ENCODE measurements at regions not wholly inside any gene's neighbourhood (a gene's known extent, or its start where the extent isn't known, plus 50 kb on each side); places are given as distances from the start of the nearest gene placed in this dataset.

- no peak for DNase-seq (ENCODE audit: low spot score)
Measured at GRCh38 chr2:14530506-14530905, 102.0 kb upstream of the LRATD1 start.

DNA sequence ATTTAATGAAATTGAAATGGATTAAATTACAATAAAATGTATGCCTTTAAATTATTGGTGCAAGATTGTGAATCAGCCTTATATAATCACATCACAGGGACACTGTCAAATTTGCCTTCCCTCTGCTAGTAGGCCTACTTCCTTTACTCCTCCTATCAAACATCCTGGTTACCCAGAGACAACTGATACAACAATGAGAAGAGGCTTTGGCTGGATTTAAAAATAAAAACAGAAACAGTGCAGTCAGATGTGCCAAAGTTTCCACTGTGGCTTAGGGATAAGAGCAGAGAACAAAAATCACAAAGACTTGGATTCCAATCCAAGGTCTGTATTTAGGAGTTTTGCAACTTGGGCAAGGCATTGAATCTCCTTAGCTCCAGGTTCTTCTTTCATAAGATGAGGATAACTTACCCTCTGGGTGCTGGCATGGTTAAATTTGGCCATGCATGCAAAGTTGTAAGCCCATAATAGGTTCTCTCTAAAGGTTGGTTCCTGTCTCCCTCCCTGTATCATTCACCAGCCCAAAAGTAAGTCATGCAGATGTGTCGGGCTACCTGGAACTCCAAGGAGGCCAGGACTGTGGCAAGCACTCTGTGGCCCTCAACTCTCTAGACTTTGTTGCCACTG lies 99.3 kb upstream of the LRATD1 start:
- DNase-seq (ENCODE audit: low spot score) = no peak

DNA sequence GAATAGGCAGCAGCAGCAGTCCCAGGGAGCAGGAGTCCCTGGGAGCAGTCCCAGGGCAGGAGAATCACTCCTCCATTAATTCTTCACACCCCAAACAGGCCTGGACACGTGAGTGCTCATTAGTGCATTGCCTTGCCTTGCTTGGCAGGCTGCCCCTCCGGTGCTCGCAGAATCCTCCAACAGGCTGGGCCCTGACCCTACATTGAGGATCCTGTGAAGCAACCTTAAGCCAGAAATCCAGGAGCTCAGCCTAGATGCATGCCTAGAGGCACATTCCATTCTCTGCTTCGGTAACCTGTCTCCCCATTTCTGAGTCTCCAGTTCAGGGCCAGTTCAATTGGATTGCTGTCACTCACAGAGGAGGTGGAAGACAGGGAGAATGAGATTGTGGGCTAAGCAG lies 97.4 kb upstream of the LRATD1 start:
- DNase-seq (ENCODE audit: low spot score) = no peak

GRCh38 chr2:14536976-14537375 lies 95.5 kb upstream of the LRATD1 start:
- DNase-seq (ENCODE audit: low spot score) = no peak

DNA sequence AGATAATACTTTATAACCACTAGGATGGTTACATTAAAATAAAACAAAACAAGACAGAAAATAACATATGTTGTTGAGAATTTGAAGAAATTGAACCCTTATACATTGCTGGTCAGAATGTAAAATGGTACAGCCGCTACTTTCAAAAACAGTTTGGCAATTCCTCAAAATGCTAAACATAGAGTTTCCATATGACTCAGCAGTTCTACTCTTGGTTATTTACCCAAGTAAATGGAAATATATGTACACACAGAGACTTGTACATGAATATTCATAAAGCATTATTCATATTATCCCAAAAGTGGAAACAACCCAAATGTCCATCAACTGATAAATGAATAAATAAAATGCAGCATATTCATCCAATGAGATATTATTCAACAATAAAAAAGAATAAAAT lies 92.5 kb upstream of the LRATD1 start:
- DNase-seq (ENCODE audit: low spot score) = no peak

DNA sequence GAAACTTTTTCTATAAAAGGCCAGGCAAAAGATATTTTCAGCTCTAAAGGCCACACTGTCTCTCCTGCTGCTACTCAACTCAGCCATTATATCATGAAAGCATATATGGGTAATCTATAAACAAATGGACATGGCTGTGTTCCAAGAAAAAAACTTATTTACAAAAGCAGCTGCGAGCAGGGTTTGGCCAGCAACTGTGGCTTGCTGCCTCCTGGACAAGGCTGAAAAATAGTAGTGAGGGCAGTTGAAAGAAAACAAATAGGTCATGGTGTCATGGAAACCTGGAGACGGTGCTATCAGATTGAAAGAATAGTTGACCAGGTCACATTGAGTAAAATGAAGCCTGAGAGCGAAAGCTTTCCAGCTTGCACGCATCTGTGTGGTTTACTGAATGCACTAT lies 89.2 kb upstream of the LRATD1 start:
- DNase-seq (ENCODE audit: low spot score) = no peak

GRCh38 chr2:14544247-14544646 lies 88.3 kb upstream of the LRATD1 start:
- no peak for DNase-seq (ENCODE audit: low spot score)

DNA sequence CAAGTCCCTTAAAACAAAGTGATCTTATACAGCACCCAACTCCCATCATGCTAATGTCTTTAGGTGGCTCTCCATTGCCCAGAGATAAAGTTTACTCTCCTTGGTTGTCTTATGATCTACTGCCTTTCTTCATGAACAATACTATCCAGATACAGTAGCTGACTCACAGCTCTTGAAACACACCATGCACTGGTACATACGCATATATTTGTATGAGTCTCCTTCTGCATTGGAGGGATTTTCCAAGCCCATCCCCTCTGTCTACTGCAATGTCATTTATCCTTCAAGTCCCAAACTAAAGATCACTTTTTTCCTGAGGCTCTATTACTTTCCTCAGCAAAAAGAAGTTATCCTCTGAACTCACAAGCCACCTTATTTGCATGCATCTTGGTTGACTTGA lies 84.7 kb upstream of the LRATD1 start:
- DNase-seq (ENCODE audit: low spot score) = no peak

DNA sequence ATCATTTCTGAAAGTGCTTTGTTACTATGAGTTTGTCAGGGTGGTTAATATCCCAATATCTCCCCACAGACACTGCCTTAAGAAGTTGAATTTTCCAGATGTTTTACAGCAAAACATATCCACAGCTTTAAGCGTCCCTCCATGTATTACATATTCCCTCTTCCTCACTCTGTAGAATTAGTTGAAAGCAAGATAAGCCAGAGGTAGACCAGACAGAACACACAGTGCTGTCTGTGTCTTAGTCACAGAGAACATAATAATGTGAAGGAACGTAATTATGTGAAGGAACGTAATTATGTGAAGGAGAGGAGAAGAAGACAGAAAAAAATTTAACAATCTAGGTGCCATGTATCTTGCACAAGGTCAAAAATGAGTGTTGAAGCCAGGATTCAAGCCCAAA lies 81.9 kb upstream of the LRATD1 start:
- no peak for DNase-seq (ENCODE audit: low spot score)

DNA sequence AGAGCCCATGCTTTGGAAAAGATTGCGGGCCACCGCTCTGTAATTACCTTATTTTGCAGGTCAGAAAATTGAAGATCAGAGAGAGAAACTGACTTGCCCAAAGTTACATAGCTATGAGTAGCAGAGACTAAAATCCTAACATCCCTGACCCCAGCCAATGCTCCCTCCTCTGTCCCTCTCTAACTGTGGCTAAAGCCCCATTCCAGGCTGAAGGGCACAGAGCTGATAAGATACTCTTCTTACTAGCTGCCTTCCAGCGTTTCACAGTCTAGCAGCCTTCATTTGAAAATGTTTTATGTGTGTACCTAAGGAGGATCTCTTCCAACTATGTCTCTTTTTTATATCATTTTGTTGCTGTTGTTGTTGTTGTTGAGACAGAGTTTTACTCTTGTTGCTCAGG lies 81.4 kb upstream of the LRATD1 start:
- no peak for DNase-seq (ENCODE audit: low spot score)

DNA sequence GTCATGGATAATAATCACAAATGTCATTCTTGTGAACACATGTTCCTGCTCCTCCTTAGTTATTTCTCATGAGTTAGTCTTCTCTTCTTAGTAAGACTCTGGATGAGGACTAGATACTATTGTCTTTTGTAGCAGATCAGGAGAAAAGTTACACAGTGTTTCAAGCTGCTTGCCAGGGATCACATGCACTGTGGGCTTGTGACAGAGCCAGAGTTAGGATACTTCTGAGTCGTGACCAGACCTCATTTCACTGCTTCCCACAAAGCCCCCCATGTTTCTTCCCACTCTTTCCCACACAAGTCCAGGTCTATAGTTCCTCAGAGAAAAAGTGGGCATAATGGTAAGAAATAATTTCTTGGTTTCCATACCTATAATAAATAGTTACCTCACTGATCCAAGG lies 80.2 kb upstream of the LRATD1 start:
- DNase-seq (ENCODE audit: low spot score) = no peak

GRCh38 chr2:14552818-14553217 lies 79.7 kb upstream of the LRATD1 start:
- no peak for DNase-seq (ENCODE audit: low spot score)

- DNase-seq (ENCODE audit: low spot score) = no peak
Measured at GRCh38 chr2:14554849-14555545, 77.5 kb upstream of the LRATD1 start.

GRCh38 chr2:14557111-14557510 lies 75.4 kb upstream of the LRATD1 start:
- no peak for DNase-seq (ENCODE audit: low spot score)

DNA sequence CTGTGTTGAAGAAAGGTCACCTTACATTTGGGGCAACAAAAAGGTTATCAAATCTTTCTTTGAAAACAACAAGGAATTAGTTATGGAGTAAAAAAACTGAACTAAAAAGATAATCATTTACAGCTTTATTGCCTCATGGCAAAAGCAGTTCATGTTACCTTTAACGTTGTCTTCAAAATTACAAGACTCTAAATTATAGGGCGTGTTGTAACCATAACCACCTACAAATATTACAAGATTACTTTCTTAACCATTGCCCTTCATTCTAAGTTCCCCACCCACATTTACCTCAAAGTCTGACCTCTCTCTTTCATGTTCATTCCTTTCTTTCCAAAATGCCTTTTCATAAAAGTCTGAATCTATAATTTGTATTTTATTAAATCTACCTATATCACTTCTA lies 74.6 kb upstream of the LRATD1 start:
- no peak for DNase-seq (ENCODE audit: low spot score)

- no peak for DNase-seq (ENCODE audit: low spot score)
Measured at GRCh38 chr2:14558335-14558919, 74.1 kb upstream of the LRATD1 start.

DNA sequence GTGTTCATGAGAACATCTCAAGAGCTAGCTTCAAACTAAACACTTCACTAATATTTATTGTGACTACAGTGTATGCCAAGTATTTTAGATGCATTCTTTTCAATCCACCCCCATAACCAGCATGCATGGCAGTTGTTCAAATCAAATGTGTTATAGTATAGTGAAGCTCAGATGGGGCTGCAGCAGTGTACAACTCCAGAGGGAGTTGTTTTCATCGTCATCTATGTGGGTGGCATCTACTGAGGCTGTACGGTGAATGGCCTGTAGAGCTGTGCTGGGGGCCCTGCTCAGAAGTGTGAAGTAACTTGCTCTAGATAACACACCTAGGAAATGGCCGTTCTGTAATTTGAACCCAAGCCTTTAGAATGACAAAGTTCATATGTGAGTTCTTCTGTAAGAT lies 71.8 kb upstream of the LRATD1 start:
- no peak for DNase-seq (ENCODE audit: low spot score)

DNA sequence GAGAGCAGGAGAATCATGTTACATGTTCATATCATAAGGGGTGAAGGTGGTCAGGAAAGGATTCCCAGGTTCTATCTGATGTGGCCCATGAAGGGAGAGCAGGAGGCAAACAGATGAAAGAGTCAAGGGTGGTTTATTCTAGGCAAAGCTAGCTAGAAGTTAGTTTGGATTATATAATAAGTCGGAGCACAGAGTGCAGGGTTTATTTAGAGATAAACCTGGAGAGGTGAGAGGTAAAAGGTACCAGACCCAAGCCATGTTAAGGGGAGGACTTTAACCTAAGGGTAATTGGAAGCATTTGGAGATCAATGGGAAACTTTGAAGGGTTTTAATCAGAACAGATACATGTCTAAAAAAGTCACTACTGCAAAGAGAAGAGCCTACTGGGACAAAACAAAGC lies 69.2 kb upstream of the LRATD1 start:
- no peak for DNase-seq (ENCODE audit: low spot score)

- no peak for DNase-seq (ENCODE audit: low spot score)
Measured at GRCh38 chr2:14565666-14566065, 66.9 kb upstream of the LRATD1 start.

- DNase-seq (ENCODE audit: low spot score) = no peak
Measured at GRCh38 chr2:14567561-14567960, 65.0 kb upstream of the LRATD1 start.

- no peak for DNase-seq (ENCODE audit: low spot score)
Measured at GRCh38 chr2:14569294-14569693, 63.2 kb upstream of the LRATD1 start.

- DNase-seq (ENCODE audit: low spot score) = no peak
Measured at GRCh38 chr2:14572633-14573032, 59.9 kb upstream of the LRATD1 start.

- DNase-seq (ENCODE audit: low spot score) = no peak
Measured at GRCh38 chr2:14577843-14578242, 54.7 kb upstream of the LRATD1 start.

Data from globus pallidus (tissue), 1 donor.